CD4-positive, alpha-beta T cell (primary cell): ENCODE measurements at regions not wholly inside any gene's neighbourhood (a gene's known extent, or its start where the extent isn't known, plus 50 kb on each side); places are given as distances from the start of the nearest gene placed in this dataset.

Experiments
- ATAC-seq: fragments of 200-7000 bp; cut with Tn5 transposase; one replicate; pipeline ENCODE4 v1.10.0; 2022; ENCODE audit warnings: mild to moderate bottlenecking; ENCODE audit not compliant: poor library complexity
- CTCF ChIA-PET: fragments of 350-600 bp; sonication (Branson Sonifier 250); formaldehyde crosslinking; loops from one replicate; lab custom pipeline; 2021; ENCODE audit warnings: antibody characterized with exemption, inconsistent platforms; lab: Charles Lee
- POLR2A ChIA-PET: fragments of 350-600 bp; sonication (Branson Sonifier 250); formaldehyde crosslinking; loops from one replicate; lab custom pipeline; 2021; ENCODE audit warnings: antibody characterized with exemption, inconsistent platforms; lab: Charles Lee
- DNase-seq, 14 experiments: peaks; one replicate each; pipeline ENCODE4 v3.0.0-alpha.2; 2013 to 2020; ENCODE audit warnings: mixed read lengths in 2 of 14
- H3K27ac ChIP-seq, 2 donors: one replicate each; pipeline versions ENCODE4 v1.5.1 to v1.7.0; 2013; ENCODE audit warnings: low read length in 2 of 2, low read depth in 1 of 2, mild to moderate bottlenecking in 1 of 2
- H3K27me3 ChIP-seq, 2 experiments: 1 replicate in 1 of 2; 2 replicates in 1 of 2; pipeline versions ENCODE4 v1.6.1 to v1.7.0; 2013; ENCODE audit warnings: low read length in 2 of 2, control low read depth in 1 of 2, mild to moderate bottlenecking in 1 of 2, moderate library complexity in 1 of 2; ENCODE audit not compliant: insufficient read depth in 2 of 2, control insufficient read depth in 1 of 2
- H3K36me3 ChIP-seq: one replicate; pipeline ENCODE4 v1.6.1; 2013; ENCODE audit warnings: low read length, control low read depth; ENCODE audit not compliant: insufficient read depth
- H3K4me1 ChIP-seq: one replicate; pipeline ENCODE4 v1.6.1; 2013; ENCODE audit warnings: low read length, control low read depth; ENCODE audit not compliant: insufficient read depth
- H3K4me3 ChIP-seq: one replicate; pipeline ENCODE4 v1.5.1; 2013; ENCODE audit warnings: mild to moderate bottlenecking, low read length, moderate library complexity
- H3K9me3 ChIP-seq, 2 experiments: 1 replicate in 1 of 2; 2 replicates in 1 of 2; pipeline versions ENCODE4 v1.6.1 to v1.7.0; 2013; ENCODE audit warnings: low read length in 2 of 2, mild to moderate bottlenecking in 2 of 2, control low read depth in 1 of 2, moderate library complexity in 1 of 2; ENCODE audit not compliant: control insufficient read depth in 1 of 2, insufficient read depth in 1 of 2
- H3K27ac Mint-ChIP-seq: one replicate; pipeline ENCODE4 v1.8.0; 2020; ENCODE audit warnings: mixed read lengths
- H3K27me3 Mint-ChIP-seq: one replicate; pipeline ENCODE4 v1.8.0; 2021; ENCODE audit warnings: mixed read lengths
- H3K36me3 Mint-ChIP-seq: one replicate; pipeline ENCODE4 v1.8.0; 2021; ENCODE audit warnings: low read depth, mixed read lengths
- H3K4me1 Mint-ChIP-seq: one replicate; pipeline ENCODE4 v1.8.0; 2021; ENCODE audit warnings: low read depth, mixed read lengths
- H3K4me3 Mint-ChIP-seq: one replicate; pipeline ENCODE4 v1.8.0; 2020; ENCODE audit warnings: mild to moderate bottlenecking, mixed read lengths
- H3K9me3 Mint-ChIP-seq: one replicate; pipeline ENCODE4 v1.8.0; 2020; ENCODE audit warnings: mixed read lengths
- intact Hi-C, 2 experiments: fragments of 100-400 bp; cut with DNase I in 1 of 2; cut with micrococcal nuclease in 1 of 2; formaldehyde crosslinking; loops; one replicate each; pipeline versions ENCODE4 v1.15.1 to v1.9.0; 2023 to 2025; cut with DNase I, micrococcal nuclease
- TF ChIP-seq, protein P1 (sequence below): fragments of 200-600 bp; IDR thresholded peaks from one replicate; pipeline ENCODE4 v1.8.0; 2022; ENCODE audit warnings: antibody characterized with exemption, mild to moderate bottlenecking

DNA sequence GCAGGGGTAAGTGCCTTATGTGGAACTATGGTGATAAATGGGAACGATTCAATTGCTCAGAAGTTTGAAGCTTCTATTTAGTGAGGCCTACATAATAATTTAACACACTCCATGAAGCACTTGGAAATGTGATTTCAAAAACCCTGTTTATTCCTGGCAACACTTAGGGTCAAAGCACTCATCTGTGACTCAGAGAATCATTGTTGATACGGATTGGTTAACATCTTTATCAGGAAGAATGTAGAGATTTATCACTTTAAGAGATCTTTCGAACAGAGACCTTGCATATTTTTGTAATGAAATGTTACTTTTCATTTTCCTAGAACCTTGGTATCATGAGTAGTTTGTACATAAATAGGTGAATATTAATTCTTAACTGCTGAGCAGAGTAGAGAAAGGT lies 269.1 kb upstream of the SLIT2 start:
- TF ChIP-seq, protein P1, sequence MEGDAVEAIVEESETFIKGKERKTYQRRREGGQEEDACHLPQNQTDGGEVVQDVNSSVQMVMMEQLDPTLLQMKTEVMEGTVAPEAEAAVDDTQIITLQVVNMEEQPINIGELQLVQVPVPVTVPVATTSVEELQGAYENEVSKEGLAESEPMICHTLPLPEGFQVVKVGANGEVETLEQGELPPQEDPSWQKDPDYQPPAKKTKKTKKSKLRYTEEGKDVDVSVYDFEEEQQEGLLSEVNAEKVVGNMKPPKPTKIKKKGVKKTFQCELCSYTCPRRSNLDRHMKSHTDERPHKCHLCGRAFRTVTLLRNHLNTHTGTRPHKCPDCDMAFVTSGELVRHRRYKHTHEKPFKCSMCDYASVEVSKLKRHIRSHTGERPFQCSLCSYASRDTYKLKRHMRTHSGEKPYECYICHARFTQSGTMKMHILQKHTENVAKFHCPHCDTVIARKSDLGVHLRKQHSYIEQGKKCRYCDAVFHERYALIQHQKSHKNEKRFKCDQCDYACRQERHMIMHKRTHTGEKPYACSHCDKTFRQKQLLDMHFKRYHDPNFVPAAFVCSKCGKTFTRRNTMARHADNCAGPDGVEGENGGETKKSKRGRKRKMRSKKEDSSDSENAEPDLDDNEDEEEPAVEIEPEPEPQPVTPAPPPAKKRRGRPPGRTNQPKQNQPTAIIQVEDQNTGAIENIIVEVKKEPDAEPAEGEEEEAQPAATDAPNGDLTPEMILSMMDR: no peak
- Histone ChIP-seq H3K36me3 (no peaks in the 10 kb centered on the region), H3K4me1 (no peaks in the 10 kb centered on the region), H3K4me3 (no peak overlapping the region), H3K9me3 (peaks cover 0 to 3% of the 10 kb centered on the region in 2 experiments), H3K27me3 (no peaks in the 10 kb centered on the region), H3K27ac (no peak overlapping the region)
- Mint-ChIP-seq H3K9me3 (peaks cover 19% of the 10 kb centered on the region), H3K4me3 (no peak overlapping the region), H3K27me3 (no peaks in the 10 kb centered on the region), H3K27ac (no peak overlapping the region), H3K36me3 (no peaks in the 10 kb centered on the region), H3K4me1 (no peaks in the 10 kb centered on the region)
- CTCF ChIA-PET: no interaction called here
- DNase-seq: no peak
- intact Hi-C loops: no loop called here
- no peak for ATAC-seq
- POLR2A ChIA-PET: interaction anchor here (0.5 kb wide), 1 partner anchor 384 kb away, joined by 3 read pairs; no protein-coding TSS in a partner anchor

DNA sequence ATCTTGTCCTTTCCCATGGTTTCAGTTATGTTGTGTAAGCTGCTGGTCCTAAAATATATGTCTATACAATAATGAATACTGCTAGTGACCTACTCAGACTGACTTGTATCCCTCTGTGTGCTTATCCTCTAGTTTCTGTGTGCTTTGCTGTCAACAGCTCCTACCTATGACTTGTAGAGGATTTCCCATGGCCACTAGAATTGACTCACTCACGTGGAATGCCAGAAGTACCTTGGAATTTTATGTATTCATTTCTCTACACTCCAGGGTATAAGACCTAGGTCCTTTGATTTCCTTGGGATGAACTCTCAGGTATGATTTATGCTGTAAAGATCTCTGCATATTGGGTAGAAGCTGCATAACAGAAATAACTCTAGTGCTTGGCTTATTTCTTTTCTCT lies 279.9 kb upstream of the SLIT2 start:
- DNase-seq: no peak
- no peak for ATAC-seq
- H3K9me3 Mint-ChIP-seq: peaks cover 8% of the 10 kb centered on the region
- Histone ChIP-seq H3K9me3 (peaks cover 6 to 7% of the 10 kb centered on the region in 2 experiments), H3K36me3 (no peaks in the 10 kb centered on the region), H3K4me3 (no peak overlapping the region), H3K4me1 (no peaks in the 10 kb centered on the region), H3K27me3 (no peaks in the 10 kb centered on the region), H3K27ac (no peak overlapping the region)
- no peaks in the 10 kb centered on the region for H3K36me3 Mint-ChIP-seq
- intact Hi-C loops: no loop called here
- H3K4me3 Mint-ChIP-seq: no peak overlapping the region
- H3K4me1 Mint-ChIP-seq: no peaks in the 10 kb centered on the region
- ChIA-PET POLR2A (no interaction called here), CTCF (no interaction called here)
- H3K27me3 Mint-ChIP-seq: no peaks in the 10 kb centered on the region
- TF ChIP-seq, protein P1: no peak
- H3K27ac Mint-ChIP-seq: no peak overlapping the region

DNA sequence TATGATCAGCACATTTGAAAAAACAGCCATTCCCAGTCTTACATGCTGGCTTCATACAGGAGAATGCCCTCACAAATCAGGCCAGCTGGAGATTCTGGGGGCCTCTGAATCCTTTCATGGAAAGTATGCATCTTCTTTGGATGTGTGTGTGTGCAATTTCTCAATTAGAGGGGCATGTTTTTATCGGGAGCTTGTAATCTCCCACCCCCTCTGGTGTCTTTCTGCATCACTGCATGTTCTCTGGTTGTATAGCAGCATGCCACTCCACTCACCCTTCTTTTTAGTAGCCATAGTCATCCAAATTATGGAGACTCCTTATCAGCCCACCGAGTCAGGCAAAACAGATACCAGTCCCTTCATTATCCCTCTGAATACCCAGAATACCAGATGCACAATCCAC lies 282.2 kb upstream of the SLIT2 start:
- ATAC-seq: no peak
- no peaks in the 10 kb centered on the region for H3K4me1 Mint-ChIP-seq
- Histone ChIP-seq H3K9me3 (peaks cover 0 to 3% of the 10 kb centered on the region in 2 experiments), H3K27me3 (no peaks in the 10 kb centered on the region), H3K4me1 (no peaks in the 10 kb centered on the region), H3K36me3 (no peaks in the 10 kb centered on the region), H3K4me3 (no peak overlapping the region), H3K27ac (no peak overlapping the region)
- intact Hi-C loops: no loop called here
- H3K9me3 Mint-ChIP-seq: peaks cover 5% of the 10 kb centered on the region
- no peaks in the 10 kb centered on the region for H3K27me3 Mint-ChIP-seq
- H3K27ac Mint-ChIP-seq: no peak overlapping the region
- no peak for DNase-seq
- H3K4me3 Mint-ChIP-seq: no peak overlapping the region
- TF ChIP-seq, protein P1: no peak
- POLR2A ChIA-PET: no interaction called here
- no peaks in the 10 kb centered on the region for H3K36me3 Mint-ChIP-seq
- CTCF ChIA-PET: no interaction called here
